Esophagus muscularis mucosa (tissue), 4 donors: ENCODE measurements at regions not wholly inside any gene's neighbourhood (a gene's known extent, or its start where the extent isn't known, plus 50 kb on each side); places are given as distances from the start of the nearest gene placed in this dataset.

Experiments used
- DNase-seq: peaks from one replicate; pipeline ENCODE4 v3.0.0-alpha.2; 2017; ENCODE audit errors: extremely low spot score
- H3K27ac ChIP-seq, 4 donors: fragments of 200-600 bp; sonication (generic); replicated peaks in 1 of 4; 1 replicate in 3 of 4; 2 replicates in 1 of 4; pipeline ENCODE4 v1.5.1; 2016 to 2019; ENCODE audit warnings: mild to moderate bottlenecking in 1 of 4
- H3K27me3 ChIP-seq, 4 donors: fragments of 200-600 bp; sonication (generic); one replicate each; pipeline versions ENCODE4 v1.5.1 to v1.6.0; 2016 to 2019
- H3K36me3 ChIP-seq, 4 donors: fragments of 200-600 bp; sonication (generic); one replicate each; pipeline ENCODE4 v1.5.1; 2016 to 2019
- H3K4me1 ChIP-seq, 4 donors: fragments of 200-600 bp; sonication (generic); one replicate each; pipeline ENCODE4 v1.5.1; 2016 to 2019
- H3K4me3 ChIP-seq, 4 donors: fragments of 200-600 bp; sonication (generic); 1 replicate in 2 of 4; 2 replicates in 2 of 4; pipeline ENCODE4 v1.5.1; 2016 to 2019; ENCODE audit warnings: mild to moderate bottlenecking in 4 of 4, moderate library complexity in 1 of 4
- H3K9me3 ChIP-seq, 4 donors: fragments of 200-600 bp; sonication (generic); 1 replicate in 3 of 4; 2 replicates in 1 of 4; pipeline ENCODE4 v1.5.1; 2016 to 2019
- CTCF ChIP-seq, 3 experiments: fragments of 200-600 bp in 2 of 3; fragments of 450-650 bp in 1 of 3; sonication (generic) in 2 of 3; IDR thresholded peaks; one replicate each; pipeline ENCODE4 v1.5.1; 2017 to 2019; ENCODE audit warnings: antibody characterized with exemption in 3 of 3, mild to moderate bottlenecking in 2 of 3, moderate library complexity in 1 of 3
- EP300 ChIP-seq: sonication (generic); formaldehyde crosslinking; IDR thresholded peaks from one replicate; pipeline ENCODE4 v1.6.1; 2017; ENCODE audit warnings: antibody characterized with exemption
- POLR2A ChIP-seq: fragments of 450-650 bp; IDR thresholded peaks from one replicate; pipeline ENCODE4 v1.6.1; 2017; ENCODE audit warnings: antibody characterized with exemption, moderate library complexity, mild to moderate bottlenecking, low read depth
- POLR2AphosphoS5 ChIP-seq, 2 donors: sonication (generic); formaldehyde crosslinking; IDR thresholded peaks; one replicate each; pipeline ENCODE4 v1.6.1; 2017; ENCODE audit warnings: antibody characterized with exemption in 2 of 2
- WGBS: methylation state at CpG from one replicate; pipeline ENCODE4 v1.1.5; 2018; 5-methylcytosine and 5-hydroxymethylcytosine counted together
- intact Hi-C: fragments of 100-400 bp; cut with DNase I; formaldehyde crosslinking; loops from one replicate; pipeline ENCODE4 v1.15.1; 2023

- H3K9me3 ChIP-seq: no peaks in the 10 kb centered on the region
- WGBS: 95% methylated on average over 4 of the region's 4 CpGs
- intact Hi-C loops: no loop called here
- DNase-seq: no peak
- no peak overlapping the region for H3K4me3 ChIP-seq
- peaks cover 0 to 8% (median 0%) of the 10 kb centered on the region in 4 donors for H3K27me3 ChIP-seq
- TF ChIP-seq POLR2AphosphoS5 (IDR thresholded peaks at IDR 0.05) (no peak), CTCF (IDR thresholded peaks at IDR 0.05) (no peak), POLR2A (no peak), EP300 (no peak)
- H3K27ac ChIP-seq: no peak overlapping the region
- H3K36me3 ChIP-seq: no peaks in the 10 kb centered on the region
- H3K4me1 ChIP-seq: peaks cover 0 to 12% (median 10%) of the 10 kb centered on the region in 4 donors
Observed at GRCh38 chr3:23672628-23673027, 133.1 kb upstream of the UBE2E1 start.

GRCh38 chr3:23675010-23675409 lies 130.7 kb upstream of the UBE2E1 start:
- Histone ChIP-seq H3K4me3 (no peak overlapping the region), H3K27me3 (peaks cover 0 to 8% (median 0%) of the 10 kb centered on the region in 4 donors), H3K27ac (no peak overlapping the region), H3K4me1 (peaks cover 0 to 12% (median 10%) of the 10 kb centered on the region in 4 donors), H3K36me3 (no peaks in the 10 kb centered on the region), H3K9me3 (no peaks in the 10 kb centered on the region)
- TF ChIP-seq EP300 (no peak), CTCF (IDR thresholded peaks at IDR 0.05) (no peak)
- 55% methylated on average over 3 of the region's 3 CpGs for WGBS
- no peak for DNase-seq
- intact Hi-C loops: no loop called here

- Histone ChIP-seq H3K9me3 (no peaks in the 10 kb centered on the region), H3K4me3 (no peak overlapping the region), H3K4me1 (peaks cover 0 to 12% (median 10%) of the 10 kb centered on the region in 4 donors), H3K27ac (no peak overlapping the region), H3K27me3 (peaks cover 0 to 8% (median 0%) of the 10 kb centered on the region in 4 donors), H3K36me3 (no peaks in the 10 kb centered on the region)
- no peak for DNase-seq
- intact Hi-C loops: no loop called here
- TF ChIP-seq POLR2A (no peak), CTCF (IDR thresholded peaks at IDR 0.05) (no peak), EP300 (no peak), POLR2AphosphoS5 (IDR thresholded peaks at IDR 0.05) (no peak)
- WGBS: 93% methylated on average over 1 of the region's 1 CpG
Observed at GRCh38 chr3:23676093-23676492, 129.7 kb upstream of the UBE2E1 start.

GRCh38 chr3:23682646-23683045 lies 123.1 kb upstream of the UBE2E1 start:
- H3K4me3 ChIP-seq: no peak overlapping the region
- WGBS: 100% methylated on average over 1 of the region's 1 CpG
- no peak overlapping the region for H3K27ac ChIP-seq
- H3K4me1 ChIP-seq: peaks cover 13 to 20% (median 19%) of the 10 kb centered on the region in 4 donors
- TF ChIP-seq POLR2A: no peak
- no peak for TF ChIP-seq EP300
- TF ChIP-seq POLR2AphosphoS5 (IDR thresholded peaks at IDR 0.05): no peak
- TF ChIP-seq CTCF (IDR thresholded peaks at IDR 0.05): no peak
- H3K27me3 ChIP-seq: no peaks in the 10 kb centered on the region
- no peaks in the 10 kb centered on the region for H3K36me3 ChIP-seq
- DNase-seq: no peak
- intact Hi-C loops: no loop called here
- no peaks in the 10 kb centered on the region for H3K9me3 ChIP-seq

DNA sequence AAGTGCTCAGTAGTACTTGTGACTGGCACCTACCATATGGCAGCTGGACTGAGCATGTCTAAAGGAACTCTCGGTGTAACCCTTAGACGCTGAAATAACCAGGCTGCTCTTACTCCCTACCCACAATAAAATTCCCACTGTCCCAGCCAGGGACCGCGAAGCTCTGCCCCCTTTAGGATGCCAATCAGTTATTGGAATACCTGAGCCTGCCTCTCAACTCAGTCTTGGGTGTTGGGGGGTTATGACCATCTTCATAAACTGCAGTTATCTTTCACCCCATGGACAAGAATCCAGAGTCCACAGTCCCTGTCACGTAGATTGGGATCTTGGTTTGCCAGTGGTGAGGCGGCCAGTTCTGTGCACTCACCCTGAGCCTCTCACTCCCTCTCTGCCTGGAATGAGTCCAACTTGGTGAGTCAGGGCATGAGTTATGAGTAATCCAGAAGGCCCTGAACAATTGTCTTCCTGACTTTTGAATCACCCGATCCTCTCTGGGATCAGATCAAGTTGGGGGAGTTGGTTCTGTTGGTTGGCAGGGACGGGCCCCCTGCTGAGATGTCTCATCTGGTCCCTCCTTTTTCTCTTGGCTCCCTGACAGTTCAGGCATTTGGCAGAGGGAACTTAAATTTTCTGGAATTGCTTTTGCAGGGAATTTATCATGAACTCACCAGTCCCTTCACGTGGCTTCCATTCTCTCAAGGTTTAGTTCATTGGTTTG lies 120.1 kb upstream of the UBE2E1 start:
- H3K4me1 ChIP-seq: peaks cover 13 to 20% (median 19%) of the 10 kb centered on the region in 4 donors
- H3K9me3 ChIP-seq: no peaks in the 10 kb centered on the region
- intact Hi-C loops: no loop called here
- 60% methylated on average over 7 of the region's 9 CpGs for WGBS
- H3K27ac ChIP-seq: peak overlapping the region; percentile 31 to 68 (median 48)
- H3K27me3 ChIP-seq: no peaks in the 10 kb centered on the region
- TF ChIP-seq POLR2A (no peak), POLR2AphosphoS5 (IDR thresholded peaks at IDR 0.05) (peak; percentile 45 to 73)
- H3K36me3 ChIP-seq: no peaks in the 10 kb centered on the region
- no peak overlapping the region for H3K4me3 ChIP-seq
- peak; percentile 93 for DNase-seq
